Testis (tissue), 2 donors: ENCODE measurements at regions not wholly inside any gene's neighbourhood (a gene's known extent, or its start where the extent isn't known, plus 50 kb on each side); places are given as distances from the start of the nearest gene placed in this dataset.

Source experiments
- POLR2A ChIP-seq: fragments of 450-650 bp; IDR thresholded peaks from one replicate; pipeline ENCODE4 v1.6.1; 2017; ENCODE audit warnings: antibody characterized with exemption, mild to moderate bottlenecking, moderate library complexity
- TF ChIP-seq, protein P1 (sequence below), 3 experiments: fragments of 450-650 bp in 2 of 3; fragments of 200-600 bp in 1 of 3; sonication (generic) in 1 of 3; IDR thresholded peaks; one replicate each; pipeline ENCODE4 v1.5.1; 2016 to 2019; ENCODE audit warnings: antibody characterized with exemption in 3 of 3, mild to moderate bottlenecking in 2 of 3, moderate library complexity in 1 of 3

DNA sequence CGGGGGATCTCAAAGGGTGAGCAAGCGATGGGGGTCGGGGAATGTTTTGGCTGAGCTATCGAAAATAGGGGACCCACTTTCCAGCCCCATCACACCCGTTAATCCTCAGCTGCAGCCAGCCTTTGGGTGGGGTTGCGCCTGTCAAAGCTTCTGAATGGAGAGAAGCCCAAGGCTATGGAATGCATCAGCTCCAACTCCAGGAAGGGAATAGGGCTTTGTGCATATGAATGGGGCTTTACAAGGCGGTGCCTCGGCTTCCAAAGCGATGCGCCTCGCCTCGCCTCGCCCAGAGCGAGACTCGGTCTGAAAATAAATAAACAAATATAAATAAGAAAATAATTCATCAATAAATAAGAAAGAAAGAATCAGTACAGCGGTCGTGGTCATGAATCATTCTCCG, 751.4 kb upstream of the DEFB115 start:
- no peak for TF ChIP-seq POLR2A
- TF ChIP-seq, protein P1, sequence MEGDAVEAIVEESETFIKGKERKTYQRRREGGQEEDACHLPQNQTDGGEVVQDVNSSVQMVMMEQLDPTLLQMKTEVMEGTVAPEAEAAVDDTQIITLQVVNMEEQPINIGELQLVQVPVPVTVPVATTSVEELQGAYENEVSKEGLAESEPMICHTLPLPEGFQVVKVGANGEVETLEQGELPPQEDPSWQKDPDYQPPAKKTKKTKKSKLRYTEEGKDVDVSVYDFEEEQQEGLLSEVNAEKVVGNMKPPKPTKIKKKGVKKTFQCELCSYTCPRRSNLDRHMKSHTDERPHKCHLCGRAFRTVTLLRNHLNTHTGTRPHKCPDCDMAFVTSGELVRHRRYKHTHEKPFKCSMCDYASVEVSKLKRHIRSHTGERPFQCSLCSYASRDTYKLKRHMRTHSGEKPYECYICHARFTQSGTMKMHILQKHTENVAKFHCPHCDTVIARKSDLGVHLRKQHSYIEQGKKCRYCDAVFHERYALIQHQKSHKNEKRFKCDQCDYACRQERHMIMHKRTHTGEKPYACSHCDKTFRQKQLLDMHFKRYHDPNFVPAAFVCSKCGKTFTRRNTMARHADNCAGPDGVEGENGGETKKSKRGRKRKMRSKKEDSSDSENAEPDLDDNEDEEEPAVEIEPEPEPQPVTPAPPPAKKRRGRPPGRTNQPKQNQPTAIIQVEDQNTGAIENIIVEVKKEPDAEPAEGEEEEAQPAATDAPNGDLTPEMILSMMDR (IDR thresholded peaks at IDR 0.05), result no peak
